NCI-H345 treated with DMSO at 0.1 percent for 48 hours (cell line): ENCODE measurements at regions not wholly inside any gene's neighbourhood (a gene's known extent, or its start where the extent isn't known, plus 50 kb on each side); places are given as distances from the start of the nearest gene placed in this dataset.

ENCODE experiments used
- DNase-seq: peaks from one replicate; lab custom pipeline; 2025; ENCODE audit not compliant: unreplicated experiment; lab: John Stamatoyannopoulos, UW

DNA sequence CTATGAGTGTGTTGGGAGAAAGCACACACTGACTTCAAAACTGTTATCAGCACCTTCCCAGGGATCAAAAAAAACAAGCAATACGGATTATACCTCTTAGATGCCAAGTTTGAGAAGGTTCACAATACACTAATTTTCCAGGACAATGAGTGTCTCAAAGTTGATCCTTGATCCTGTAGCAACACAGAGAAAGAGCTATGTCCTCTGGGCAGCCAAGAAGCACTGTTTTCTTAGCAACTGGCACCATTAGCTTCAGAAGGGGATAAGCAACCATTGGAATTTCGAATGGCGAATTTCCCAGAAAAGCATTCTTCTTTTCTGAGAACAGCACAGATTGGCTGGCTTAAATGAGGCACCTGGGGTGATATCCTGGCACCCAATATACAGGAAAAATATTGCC, 270.3 kb upstream of the RORA start:
- no peak for DNase-seq

DNA sequence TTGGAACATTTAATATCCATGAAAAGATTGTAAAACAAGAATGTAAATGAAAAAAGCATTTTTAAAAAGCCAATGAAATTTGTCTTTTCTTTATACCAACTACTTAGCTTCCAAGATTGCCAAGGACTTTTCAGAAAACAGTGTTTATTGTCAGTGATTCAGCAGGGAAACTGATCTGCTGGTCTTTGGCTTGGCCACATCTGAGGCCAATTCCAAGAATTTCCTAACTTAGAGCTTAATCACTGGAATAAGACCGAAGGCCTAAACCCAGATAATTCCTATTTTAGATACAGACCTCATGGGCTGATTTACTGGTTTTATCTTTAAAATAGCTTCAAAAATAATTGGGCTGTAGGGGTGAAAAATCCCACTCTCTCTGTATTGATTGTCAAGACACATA, 260.5 kb upstream of the RORA start:
- DNase-seq = no peak

- no peak for DNase-seq
These were observed 254.5 kb upstream of the RORA start for GRCh38 chr15:61483599-61483998.

DNA sequence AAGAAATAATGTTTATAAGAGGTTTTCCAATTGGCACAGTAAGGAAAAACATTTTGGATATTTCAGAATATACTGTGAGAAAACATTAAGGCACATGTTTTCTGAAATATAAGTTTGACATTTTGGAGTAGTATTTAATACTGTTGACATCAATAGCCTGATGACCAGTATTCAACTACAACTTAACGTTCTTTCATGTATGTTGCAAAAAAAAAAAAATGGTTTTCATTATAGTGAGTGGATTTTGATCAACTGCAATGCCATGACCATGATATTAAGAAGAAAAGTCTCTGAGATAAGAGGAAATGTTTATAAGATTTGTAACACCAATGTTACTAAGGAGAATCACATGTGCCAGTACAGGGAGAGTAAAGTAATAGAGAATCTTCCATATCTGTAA, 252.8 kb upstream of the RORA start:
- no peak for DNase-seq

- DNase-seq = no peak
These were observed 251.8 kb upstream of the RORA start for GRCh38 chr15:61480863-61481262.

DNA sequence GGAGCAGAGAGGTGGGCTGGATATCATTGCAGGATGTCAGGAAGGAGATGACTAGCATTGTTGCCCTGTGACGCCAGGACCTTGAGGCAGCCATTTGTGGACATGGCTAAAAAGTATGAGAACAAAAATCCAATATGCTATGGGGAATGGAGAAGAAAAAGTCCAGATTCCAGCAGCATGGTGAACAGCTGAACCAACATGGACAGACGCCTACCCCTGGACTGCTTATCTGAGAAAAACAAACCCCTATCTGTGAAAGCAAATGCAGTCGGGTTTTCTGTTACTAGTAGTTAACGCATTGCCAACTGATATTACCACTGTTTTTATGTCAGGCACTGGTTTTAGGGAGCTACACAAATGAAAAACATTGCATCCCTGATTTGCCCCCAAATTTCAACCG, 251.2 kb upstream of the RORA start:
- no peak for DNase-seq

DNA sequence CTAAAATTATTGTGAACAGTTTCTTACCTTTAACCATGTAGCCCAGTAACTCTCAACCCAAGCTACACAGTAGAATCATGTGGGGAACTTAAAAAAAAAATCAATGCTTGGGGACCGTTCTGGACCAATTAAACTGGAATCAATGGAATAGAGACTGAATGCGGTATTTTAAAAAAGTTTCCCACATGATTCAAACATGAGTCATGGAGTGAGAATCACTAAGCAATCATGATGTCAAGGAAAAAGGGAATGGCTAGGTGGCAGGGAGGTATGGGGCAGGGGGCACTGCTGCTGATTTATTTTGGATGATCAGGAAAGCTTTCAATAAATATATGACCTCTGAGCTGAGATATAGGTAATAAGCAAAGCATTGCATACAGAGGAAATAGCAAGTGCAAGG, 250.5 kb upstream of the RORA start:
- DNase-seq = no peak

GRCh38 chr15:61476741-61477140, 247.6 kb upstream of the RORA start:
- DNase-seq = no peak

DNA sequence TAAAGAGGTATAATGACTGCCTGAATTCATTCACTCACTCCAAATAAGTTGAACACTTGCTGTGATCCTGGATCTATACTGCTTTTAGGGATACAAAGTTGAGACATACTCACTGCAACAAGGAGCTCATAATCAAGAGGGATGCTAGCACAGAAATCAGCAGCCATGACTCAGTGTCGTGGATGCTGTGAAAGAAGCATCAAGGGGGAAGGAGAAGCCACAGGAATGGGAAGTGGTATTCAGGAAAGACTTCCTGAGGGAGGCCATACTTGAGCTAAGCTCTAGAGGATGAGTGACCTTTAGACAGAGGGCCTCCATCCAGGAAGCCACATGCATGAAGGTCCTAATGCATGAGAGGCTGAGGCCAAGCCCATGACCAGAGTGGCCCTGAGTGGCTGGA, 245.7 kb upstream of the RORA start:
- no peak for DNase-seq

- DNase-seq = no peak
These were observed 238.7 kb upstream of the RORA start for GRCh38 chr15:61467823-61468222.

- DNase-seq = no peak
These were observed 230.9 kb upstream of the RORA start for GRCh38 chr15:61459785-61460707.

GRCh38 chr15:61457050-61457733, 228.1 kb upstream of the RORA start:
- no peak for DNase-seq

GRCh38 chr15:61449186-61449702, 220.1 kb upstream of the RORA start:
- DNase-seq = no peak

GRCh38 chr15:61447981-61448380, 218.9 kb upstream of the RORA start:
- DNase-seq = no peak

- no peak for DNase-seq
These were observed 215.5 kb upstream of the RORA start for GRCh38 chr15:61444585-61444984.

- no peak for DNase-seq
These were observed 213.7 kb upstream of the RORA start for GRCh38 chr15:61442821-61443220.

DNA sequence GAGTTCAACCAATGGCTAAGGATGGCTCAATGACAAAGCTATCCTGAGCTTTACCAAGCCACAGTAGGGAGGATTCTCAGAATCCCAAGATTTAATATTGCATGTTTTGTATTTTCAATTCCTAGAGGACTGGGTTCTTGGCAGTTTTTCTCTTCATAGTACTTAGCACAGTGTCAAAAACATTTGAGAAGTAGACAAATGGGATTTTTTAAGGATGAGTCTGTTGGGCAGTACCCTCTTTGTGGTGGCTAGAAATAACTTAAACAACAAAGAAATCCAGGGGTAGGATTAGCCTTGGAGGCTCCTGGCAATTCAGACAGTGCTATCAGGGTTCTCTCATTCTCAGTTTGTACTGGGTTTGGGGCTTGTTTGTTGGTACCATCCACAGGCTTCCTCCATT, 212.8 kb upstream of the RORA start:
- no peak for DNase-seq

GRCh38 chr15:61426466-61426865, 197.4 kb upstream of the RORA start:
- no peak for DNase-seq

- no peak for DNase-seq
These were observed 196.8 kb upstream of the RORA start for GRCh38 chr15:61425934-61426333.

- DNase-seq = no peak
These were observed 193.7 kb upstream of the RORA start for GRCh38 chr15:61422773-61423172.

DNA sequence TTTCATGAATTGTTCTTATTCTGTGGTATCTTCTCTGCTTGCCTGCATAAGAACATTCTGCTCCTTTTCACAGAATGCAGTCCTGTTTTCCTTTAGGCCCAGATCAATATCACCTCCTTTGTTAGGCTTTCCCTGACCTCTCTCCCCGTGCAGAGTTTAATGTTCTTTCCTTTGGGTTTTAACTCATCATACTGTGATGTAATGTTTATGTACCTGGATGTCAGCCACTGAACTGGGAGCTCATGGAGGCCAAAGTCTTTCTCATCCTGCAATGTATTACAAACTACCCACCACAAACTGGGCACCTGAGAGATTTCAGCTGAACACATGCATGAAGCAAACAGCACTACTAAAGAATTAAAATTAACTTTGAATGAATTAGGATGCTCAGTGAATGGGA, 192.8 kb upstream of the RORA start:
- DNase-seq = no peak

- no peak for DNase-seq
These were observed 192.4 kb upstream of the RORA start for GRCh38 chr15:61421470-61421869.
